ENCODE measurements at regions not wholly inside any gene's neighbourhood (a gene's known extent, or its start where the extent isn't known, plus 50 kb on each side); places are given as distances from the start of the nearest gene placed in this dataset.
"Not testable (repeated sequence)": the region's sequence is repeated elsewhere in the genome, so short reads cannot be mapped to it uniquely, and the experiment has no call there.

- peak in 1 of 2 experiments; percentile 17 for DNase-seq
These were observed 815.0 kb upstream of the ID2 start for GRCh38 chr2:7866825-7867224.

DNA sequence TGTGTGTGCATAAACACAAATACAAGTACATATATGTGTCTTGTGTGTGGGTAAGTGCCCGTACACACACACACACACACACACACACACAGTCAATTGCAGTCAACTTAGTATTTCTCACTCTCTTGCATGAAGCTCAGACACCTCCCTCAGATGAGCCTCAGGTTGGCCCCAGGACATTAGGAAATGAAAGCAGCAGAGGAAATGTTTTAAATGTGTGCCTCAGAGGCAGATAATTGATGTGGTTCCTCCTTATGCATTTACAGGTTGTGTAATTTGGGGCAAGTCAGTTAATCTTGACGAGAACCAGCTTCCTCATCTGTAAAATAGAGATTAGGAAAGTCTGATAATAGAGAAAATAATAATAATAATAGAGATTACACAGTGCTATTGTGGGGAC lies 814.0 kb upstream of the ID2 start:
- no peak for DNase-seq

GRCh38 chr2:7868836-7869235 lies 813.0 kb upstream of the ID2 start:
- no peak for DNase-seq

DNA sequence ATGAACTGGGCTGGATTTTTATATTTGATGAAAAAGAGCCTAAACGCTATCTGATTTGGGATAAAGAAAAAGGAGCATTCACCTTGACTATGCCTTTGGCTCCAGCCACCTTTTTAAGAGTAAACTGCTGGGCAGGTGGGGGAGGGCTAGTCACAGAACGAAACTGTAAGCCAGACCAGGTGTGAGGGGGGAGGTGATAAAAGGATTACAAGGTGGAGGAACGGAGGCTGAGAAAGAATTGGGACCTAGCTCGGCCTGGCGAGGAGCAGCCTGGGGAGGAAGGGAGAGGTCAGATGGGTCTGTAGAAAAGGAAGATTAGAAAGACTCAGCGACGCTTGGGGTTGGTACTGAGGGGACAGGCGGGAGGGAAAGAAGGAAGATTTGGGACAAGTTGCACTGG lies 805.4 kb upstream of the ID2 start:
- DNase-seq: not testable (repeated sequence)

- not testable (repeated sequence) for DNase-seq
These were observed 803.6 kb upstream of the ID2 start for GRCh38 chr2:7878266-7878665.

DNA sequence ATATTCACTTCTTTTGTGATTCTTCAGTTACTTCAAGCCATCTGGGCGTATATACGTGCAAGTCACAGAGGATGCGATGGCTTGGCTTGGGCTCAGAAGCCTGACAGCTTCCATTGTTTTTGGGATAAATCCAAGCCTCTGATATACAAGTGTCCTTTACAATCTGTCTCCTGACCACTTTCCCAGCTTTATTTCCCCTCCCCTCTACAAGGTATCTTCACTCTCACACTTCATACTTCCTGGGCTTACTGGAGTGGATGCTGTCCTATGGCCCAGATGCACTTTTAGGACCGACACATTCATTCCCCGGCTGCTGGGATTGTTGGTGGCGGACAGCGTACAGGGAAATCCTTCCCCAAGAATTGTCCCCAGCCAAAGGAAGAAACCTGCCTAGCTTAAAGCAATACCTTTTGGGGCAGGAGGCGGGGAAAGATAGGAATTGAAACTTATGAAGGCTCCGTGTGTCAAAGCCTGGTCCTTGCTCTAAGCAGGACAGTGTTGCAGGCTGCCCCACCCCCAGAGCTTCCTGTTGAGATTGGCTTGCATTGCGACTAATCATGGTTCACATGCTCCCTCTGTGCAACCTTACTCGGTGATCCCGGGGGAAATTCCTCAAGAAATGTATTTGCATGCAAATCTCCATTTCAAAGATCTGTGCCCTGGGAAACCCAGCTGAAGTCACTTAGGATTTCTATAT lies 802.9 kb upstream of the ID2 start:
- DNase-seq: peak in 1 of 2 experiments; percentile 42

DNA sequence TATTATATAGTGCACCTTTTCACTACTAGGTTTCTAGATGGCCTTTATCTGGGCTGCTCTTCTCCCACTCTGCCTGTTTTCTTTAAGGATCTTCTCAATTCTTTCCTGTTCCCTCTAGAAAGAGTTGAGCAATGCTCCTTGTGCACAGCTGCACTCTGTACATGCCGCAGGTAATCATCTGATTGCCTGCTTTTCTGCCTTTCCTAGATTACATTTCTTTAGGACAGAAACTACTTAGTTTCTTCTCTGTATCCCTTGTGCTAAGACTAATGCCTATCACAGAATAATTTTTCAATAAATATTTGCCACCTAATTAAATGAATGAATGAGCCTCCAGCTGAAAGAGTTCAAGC lies 802.4 kb upstream of the ID2 start:
- no peak for DNase-seq

- no peak for DNase-seq
These were observed 801.7 kb upstream of the ID2 start for GRCh38 chr2:7880126-7880525.

- no peak for DNase-seq
These were observed 801.3 kb upstream of the ID2 start for GRCh38 chr2:7880566-7880965.

- DNase-seq: no peak
These were observed 800.8 kb upstream of the ID2 start for GRCh38 chr2:7881063-7881462.

GRCh38 chr2:7881466-7881865 lies 800.4 kb upstream of the ID2 start:
- no peak for DNase-seq

DNA sequence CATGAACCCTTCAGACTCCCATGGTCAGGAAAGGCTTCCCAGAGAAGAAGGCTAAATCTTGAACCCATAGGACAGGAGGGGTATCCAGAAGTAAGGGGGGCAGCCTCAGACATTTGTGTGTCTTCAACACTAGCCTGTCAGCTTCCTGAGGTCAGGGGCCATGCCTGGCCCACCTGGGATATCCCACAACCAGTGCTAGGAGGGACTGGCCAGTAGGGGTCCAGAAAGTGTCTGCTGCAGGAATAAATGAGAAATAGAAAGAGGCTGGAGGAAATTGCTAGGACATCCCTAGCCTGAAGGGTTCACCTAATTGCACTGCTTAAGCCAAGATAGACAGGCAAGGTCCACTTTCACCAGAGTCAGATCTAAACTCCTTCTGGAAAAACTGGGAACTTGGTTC lies 799.6 kb upstream of the ID2 start:
- no peak for DNase-seq

DNA sequence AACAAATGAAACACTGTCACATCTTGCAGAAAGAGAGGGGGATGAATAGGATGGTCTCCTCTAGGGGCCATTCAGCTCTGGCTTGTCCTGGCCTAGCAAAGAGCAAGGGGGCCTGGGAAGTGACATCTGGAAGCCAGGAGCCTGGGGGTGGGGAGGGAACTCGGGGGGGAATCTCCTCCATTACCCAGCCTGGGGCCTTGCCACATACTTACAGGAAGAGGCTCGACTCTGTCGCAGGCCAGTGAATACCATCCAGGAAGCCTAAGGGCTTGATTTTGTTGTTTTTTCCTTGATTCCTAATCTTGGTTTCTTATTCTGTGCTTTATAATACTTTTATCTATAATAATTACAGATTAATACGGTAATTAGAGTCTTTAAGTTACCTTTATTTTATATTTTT lies 797.5 kb upstream of the ID2 start:
- no peak for DNase-seq

DNA sequence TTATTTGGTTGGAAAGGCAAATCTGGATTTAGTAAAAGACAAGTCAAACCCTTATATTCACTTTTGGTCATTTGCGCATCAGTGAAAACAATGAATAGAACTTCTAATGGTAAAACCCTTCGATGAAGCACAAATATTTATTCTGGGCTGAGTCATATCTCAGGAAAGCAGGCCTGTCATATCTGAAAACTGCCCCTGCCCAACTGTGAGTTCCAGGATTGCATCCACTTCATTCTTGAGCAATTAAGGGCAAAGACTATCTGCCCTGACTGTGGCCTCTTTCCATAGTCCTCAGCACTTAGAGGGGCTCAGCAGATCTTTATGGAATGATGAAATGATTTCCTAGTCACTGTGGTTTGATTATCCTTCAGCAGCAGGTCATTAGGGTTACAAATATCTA lies 795.2 kb upstream of the ID2 start:
- DNase-seq: no peak

- peak; percentile 48 to 89 for DNase-seq
These were observed 794.4 kb upstream of the ID2 start for GRCh38 chr2:7887441-7887840.

DNA sequence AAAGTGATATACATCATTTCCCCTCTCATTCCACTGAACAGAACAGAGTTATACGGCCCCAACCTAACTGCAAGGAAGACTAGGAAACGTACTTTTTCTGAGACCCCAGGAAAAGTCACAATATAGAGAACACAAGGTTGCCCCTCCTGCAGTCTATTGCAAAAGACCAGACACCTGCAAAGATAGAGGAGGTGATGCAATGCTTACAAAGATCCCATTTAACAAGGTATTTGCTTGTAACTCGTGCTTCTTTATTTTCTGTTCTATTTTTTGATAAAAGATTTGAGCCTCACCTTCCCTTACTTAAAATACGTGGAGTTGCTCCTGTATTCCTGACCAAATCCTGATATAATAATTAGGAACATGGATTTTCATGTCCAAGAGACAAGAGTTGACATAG lies 793.0 kb upstream of the ID2 start:
- no peak for DNase-seq

- DNase-seq: no peak
These were observed 790.5 kb upstream of the ID2 start for GRCh38 chr2:7891312-7891711.

DNA sequence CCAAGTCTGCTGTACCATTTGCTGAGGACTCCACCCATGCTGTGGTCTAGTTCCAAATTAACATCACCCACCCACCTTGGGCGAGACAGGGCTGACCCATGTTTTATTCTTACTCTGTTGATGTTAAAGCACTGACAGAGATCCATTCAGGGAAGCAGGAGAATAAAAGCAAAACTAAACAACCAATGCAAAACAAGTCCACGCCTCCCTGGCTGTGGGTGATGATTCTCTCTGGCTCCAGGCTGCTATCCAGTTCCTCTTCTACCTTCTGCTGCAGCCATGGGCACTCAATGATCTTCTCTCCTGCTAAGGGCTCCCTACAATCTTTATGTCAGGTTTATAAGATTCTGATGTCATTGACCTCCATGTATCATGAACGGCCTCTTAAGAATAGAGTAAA lies 786.6 kb upstream of the ID2 start:
- DNase-seq: no peak

- no peak for DNase-seq
These were observed 784.8 kb upstream of the ID2 start for GRCh38 chr2:7896940-7897487.

DNA sequence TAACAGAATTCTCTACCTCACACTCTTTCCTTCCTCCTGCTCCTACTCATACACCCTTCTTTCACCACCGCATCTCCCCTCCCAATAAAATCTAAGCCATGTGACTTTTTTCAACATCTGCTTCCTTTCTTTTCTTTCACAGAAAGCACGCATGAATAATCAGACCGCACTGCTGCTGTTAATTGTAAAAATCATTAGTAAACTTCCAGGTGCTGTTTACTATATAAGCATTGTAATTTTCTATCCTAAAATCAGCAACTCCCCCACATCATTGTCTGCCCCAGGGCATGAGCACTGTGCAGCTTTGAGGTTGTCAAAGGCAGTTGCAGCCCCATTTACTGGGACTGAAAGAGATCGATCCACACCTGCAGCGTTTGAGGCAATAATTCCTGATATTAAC lies 782.6 kb upstream of the ID2 start:
- peak in 1 of 2 experiments; percentile 31 for DNase-seq

GRCh38 chr2:7899923-7900322 lies 781.9 kb upstream of the ID2 start:
- DNase-seq: no peak

DNA sequence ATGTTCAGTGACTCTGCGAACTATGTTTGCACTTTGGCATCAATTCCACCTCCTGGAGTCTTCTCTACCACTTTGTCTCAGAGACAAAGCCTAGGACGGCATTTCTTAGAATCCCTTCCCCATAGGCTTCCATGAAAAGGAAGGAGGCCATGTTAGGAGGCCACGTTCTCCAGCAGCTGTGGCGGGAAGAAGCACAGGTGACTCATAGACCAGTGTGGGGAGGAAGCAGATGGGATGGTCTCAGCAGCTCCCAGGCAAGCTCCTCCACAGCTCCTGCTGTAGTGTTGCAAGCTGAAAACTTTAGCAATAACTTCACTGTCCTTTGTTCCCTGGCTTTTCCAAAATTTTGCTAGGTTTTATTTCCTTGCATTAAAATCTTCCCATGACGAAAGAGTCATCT lies 781.3 kb upstream of the ID2 start:
- DNase-seq: no peak

GRCh38 chr2:7902251-7902765 lies 779.5 kb upstream of the ID2 start:
- no peak for DNase-seq

- DNase-seq: no peak
These were observed 777.5 kb upstream of the ID2 start for GRCh38 chr2:7904319-7904718.

DNA sequence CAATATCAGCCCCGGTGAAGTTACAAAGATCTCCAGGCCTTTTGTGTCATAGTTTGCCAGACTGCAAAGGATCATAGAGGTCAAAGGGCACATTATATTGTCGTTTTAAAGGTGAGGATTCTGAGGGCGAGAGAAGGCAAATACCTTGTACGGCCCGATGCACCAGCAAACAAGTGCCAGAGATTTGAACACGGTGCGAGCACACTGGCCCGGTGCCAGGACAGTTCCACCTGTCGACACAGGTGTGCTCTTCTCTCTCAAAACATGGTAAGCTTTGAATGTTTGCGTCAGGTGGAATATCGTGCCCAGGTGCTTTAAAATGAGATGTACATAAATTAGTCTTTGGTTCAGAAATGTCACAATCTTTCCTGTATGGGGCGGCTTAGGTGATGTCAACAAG lies 776.1 kb upstream of the ID2 start:
- no peak for DNase-seq
